Muscle of back (tissue), 3 donors: ENCODE measurements at regions not wholly inside any gene's neighbourhood (a gene's known extent, or its start where the extent isn't known, plus 50 kb on each side); places are given as distances from the start of the nearest gene placed in this dataset.

Experiments used
- DNase-seq, 3 donors: peaks; one replicate each; pipeline versions ENCODE4 v3.0.0 to v3.0.0-alpha.2; 2013

GRCh38 chr6:163723759-163724158, 309.2 kb downstream of the QKI start:
- DNase-seq, result no peak

DNA sequence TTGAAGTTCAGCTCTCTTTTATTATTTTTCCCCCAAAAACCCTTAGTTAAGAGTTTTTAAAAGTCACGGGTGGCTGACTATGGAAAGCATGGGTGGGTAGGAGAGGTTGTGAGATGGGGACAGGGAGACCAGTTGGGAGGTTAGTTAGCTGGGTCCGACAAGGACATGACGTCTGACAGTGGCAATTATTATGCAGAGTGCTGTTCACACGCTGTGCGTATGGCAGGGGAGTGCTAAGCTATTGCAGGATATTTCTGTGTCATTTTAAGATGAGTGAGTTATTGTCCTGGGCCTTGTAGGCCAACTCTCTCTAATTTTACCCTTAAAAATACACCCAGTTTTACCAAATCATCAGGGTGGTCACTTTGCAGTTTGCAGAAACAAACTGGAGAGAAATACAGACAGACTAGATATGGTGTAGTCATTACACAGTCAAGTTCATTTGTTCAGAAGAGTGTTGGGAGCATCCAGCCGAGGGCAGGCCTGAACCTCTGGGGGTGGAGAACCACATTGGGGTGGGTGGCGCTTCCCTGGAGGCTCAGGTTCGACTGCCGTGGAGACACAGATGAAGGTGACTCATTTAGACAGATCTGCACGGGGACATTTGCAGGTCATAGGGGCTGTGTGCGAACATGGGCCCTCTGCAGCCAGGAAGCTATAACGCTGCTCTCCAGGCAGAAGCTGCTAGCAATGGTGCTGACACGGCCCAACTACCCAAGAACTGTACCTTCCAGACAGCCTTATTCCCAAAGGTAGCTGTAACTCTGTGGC, 307.6 kb downstream of the QKI start:
- no peak for DNase-seq

- no peak for DNase-seq
These were observed 306.9 kb downstream of the QKI start for GRCh38 chr6:163721435-163721834.

- DNase-seq, result no peak
These were observed 306.1 kb downstream of the QKI start for GRCh38 chr6:163720460-163721235.

GRCh38 chr6:163720005-163720404, 305.5 kb downstream of the QKI start:
- no peak for DNase-seq

- no peak for DNase-seq
These were observed 304.7 kb downstream of the QKI start for GRCh38 chr6:163719028-163719742.

- no peak for DNase-seq
These were observed 304.0 kb downstream of the QKI start for GRCh38 chr6:163718537-163718936.

DNA sequence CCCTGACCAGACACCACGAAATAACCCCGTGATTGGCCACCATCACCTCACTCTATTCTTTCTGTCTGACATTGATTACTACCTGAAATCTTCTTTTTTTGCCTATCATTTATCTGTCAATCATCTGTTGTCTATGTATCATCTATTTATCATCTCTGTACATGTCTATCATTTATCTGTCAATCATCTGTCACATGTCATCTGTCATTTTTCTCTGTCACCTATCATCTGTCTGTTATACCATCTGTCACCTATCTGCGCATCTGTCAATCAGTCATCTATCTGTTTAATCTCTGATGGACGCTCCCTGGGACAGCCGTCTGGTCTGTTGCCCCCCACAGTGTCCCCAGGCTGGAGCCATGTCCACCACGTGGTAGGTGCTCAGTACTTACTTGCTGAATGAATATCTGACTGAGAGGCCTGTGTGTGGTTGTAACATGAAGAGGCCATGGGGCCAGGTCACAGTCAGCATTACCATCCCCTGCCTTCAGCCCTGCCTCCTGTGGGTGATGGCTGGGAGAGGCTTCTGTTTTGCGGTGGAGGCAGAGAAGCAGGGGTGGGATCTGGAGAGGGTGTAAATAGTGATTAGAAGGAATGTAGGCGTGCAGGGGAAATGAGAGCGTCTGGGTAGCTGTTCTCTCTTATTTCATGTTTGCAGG, 302.7 kb downstream of the QKI start:
- no peak for DNase-seq

DNA sequence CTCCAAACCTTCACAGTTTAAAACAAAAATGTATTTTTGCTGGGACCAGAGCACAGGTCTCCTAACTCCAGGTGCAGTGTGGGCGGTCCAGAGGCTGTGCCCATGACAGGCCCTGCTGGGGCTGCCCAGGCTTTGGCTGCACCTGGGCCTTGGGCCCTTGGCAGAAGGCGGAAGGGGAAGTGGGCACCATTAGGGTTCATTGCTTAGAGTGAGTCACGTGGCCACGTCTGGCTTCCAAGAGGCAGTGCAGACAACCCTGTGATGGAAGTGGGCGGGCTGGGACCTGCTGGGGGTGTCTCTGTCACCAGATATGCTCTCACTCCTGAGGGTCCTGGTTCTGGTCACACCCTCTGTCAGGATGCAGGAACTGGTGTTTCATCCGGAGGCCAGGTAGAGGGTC, 302.2 kb downstream of the QKI start:
- DNase-seq, result no peak

- DNase-seq, result no peak
These were observed 301.3 kb downstream of the QKI start for GRCh38 chr6:163715846-163716245.

DNA sequence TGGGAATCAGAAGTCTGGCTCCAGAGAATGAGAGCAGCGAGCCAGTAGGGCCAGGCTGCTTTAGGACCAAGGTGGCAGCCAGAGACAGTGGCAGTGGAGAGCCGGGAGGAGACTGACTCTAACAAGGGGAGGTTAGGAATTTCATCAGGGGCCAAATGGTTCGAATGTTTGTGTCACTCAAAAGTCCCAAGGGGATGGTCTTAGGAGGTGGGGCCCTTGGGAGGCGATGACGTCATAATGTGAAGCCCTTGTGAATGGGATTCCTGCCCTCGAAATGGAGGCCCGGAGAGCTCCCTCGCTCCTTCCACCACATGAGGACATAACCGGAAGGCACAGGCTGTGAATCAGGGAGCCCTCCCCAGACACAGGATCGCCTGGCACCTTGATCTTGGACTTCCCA, 299.7 kb downstream of the QKI start:
- no peak for DNase-seq

GRCh38 chr6:163712981-163713380, 298.5 kb downstream of the QKI start:
- no peak for DNase-seq

GRCh38 chr6:163712566-163712961, 298.0 kb downstream of the QKI start:
- no peak for DNase-seq

DNA sequence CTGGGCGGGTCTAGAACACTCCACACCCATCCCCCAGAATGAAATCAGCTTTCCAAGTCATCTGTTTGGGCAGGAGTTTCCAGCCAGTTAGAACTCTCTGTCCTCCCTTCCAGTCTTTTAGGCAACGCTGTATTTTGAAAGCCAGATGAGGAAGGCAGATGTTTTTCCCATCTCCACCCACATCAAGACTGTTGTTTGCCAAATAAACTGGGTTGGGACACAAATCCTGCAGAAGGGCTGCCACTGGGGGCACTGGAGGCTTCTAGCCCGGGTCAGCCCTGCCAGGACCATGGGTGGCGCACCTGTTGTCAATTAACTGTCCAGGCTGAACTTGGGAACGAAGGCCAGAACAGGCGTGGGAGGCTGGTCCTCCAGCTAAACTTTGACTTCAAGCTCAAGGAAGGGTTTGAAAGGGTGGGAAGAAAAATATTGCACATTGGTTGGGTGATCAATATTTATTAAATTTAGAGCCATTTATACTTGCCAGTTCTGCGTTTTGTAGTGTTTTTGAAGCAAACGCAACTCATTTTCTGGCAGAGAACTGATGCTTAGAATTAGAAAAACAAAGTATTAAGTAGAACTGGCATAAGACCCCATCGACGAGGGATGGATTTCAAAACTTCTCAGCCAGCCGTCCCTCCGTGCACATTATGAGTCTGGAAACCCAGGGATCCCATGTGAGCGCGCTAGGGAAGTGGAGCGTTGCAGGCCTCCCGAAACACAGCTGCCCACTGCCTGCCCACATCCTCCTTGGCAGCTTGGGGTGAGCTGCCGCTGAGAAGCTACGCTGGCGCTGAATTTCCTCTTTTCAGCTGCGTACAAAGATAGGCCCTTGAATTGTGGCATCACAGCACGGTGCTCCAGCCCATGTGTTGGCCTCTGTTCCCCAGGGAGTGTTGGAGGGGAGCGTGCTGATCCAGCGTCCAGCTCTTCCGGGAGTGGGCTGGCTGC, 297.4 kb downstream of the QKI start:
- peak; percentile 88 to 97 (median 91) for DNase-seq

GRCh38 chr6:163710532-163711470, 296.3 kb downstream of the QKI start:
- DNase-seq, result peak in 2 of 3 donors; percentile 43 to 70

DNA sequence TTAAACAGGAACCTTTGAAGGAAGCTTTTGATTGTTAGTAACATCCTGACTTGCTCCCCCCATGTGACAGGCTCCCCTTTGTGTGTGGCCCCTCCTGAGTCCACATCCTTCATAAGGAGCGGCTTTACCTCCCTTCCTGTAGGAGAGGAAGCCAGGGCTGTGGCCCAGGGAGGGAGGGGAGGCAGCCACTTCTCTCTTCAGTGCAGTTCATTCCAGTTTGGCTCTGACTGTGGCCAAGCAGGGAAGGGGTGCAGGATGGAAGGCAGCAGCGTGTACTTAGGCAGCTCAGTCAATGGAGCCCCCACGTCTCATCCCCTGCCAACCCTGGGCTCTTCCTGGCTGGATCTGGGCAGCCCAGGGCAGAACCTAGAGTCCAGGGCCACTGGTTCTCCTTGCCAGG, 295.2 kb downstream of the QKI start:
- DNase-seq, result peak in 1 of 3 donors; percentile 47

GRCh38 chr6:163709255-163709654, 294.7 kb downstream of the QKI start:
- DNase-seq, result no peak

- no peak for DNase-seq
These were observed 293.9 kb downstream of the QKI start for GRCh38 chr6:163708466-163708865.
